ENCODE measurements at regions not wholly inside any gene's neighbourhood (a gene's known extent, or its start where the extent isn't known, plus 50 kb on each side); places are given as distances from the start of the nearest gene placed in this dataset.

DNA sequence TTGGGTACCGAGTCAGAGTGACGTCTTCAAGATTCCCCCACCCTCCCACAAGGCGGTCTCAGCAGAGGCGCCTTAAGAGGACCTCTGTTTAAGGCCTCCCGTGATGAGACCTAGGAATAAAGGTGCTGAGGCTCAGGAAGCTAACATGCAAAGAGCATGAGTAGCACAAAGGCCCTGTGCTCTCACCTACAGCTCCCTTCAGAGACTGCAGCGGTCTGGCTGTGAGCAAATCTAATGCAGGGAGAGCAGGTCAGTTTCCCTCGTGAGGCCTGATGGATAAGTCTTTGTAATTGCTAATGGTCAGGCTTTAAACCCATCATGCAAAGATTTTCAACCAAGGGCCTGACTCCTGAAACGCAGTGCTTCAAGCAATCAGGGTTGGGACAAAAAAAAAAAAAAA lies 909.3 kb upstream of the GHITM start:
- no peaks in the 10 kb centered on the region for H3K79me2 ChIP-seq (ENCODE audit: insufficient read depth, low read depth)

DNA sequence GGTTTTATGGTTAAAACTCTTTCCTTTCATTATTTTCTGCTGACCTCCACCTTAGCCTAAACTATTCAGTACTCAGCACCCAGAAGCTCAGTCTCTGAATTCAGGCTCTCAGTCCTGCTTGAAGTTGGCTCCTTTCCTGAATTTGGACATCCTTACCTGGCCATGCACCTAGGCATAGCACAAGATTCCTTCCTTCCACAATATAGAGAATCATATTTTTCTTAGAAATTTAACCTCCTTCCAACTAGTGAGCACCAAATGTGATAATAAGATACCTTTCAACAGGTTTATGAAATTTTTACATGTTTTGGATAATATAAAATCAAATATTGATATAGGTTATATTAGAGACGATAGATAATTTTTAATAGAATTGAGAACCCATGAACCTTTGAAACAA lies 905.6 kb upstream of the GHITM start:
- H3K27ac ChIP-seq = no peak overlapping the region
- no peak overlapping the region for H3K4me3 ChIP-seq (IDR thresholded peaks at IDR 0.05; ENCODE audit: insufficient read depth, low read depth, low read length)
- H3K27me3 ChIP-seq (ENCODE audit: insufficient read depth, low read depth) = no peaks in the 10 kb centered on the region
- no peak overlapping the region for H3K4me2 ChIP-seq
- H3K9ac ChIP-seq = no peak overlapping the region
- H3K36me3 ChIP-seq (ENCODE audit: insufficient read depth) = no peaks in the 10 kb centered on the region
- no peaks in the 10 kb centered on the region for H3K4me1 ChIP-seq (ENCODE audit: low read depth, poor library complexity, severe bottlenecking)
- no peak overlapping the region for H2AFZ ChIP-seq (ENCODE audit: low read depth)
- H4K20me1 ChIP-seq (ENCODE audit: insufficient read depth) = no peaks in the 10 kb centered on the region
- no peaks in the 10 kb centered on the region for H3K79me2 ChIP-seq (ENCODE audit: insufficient read depth, low read depth)
- TF ChIP-seq, protein P1, sequence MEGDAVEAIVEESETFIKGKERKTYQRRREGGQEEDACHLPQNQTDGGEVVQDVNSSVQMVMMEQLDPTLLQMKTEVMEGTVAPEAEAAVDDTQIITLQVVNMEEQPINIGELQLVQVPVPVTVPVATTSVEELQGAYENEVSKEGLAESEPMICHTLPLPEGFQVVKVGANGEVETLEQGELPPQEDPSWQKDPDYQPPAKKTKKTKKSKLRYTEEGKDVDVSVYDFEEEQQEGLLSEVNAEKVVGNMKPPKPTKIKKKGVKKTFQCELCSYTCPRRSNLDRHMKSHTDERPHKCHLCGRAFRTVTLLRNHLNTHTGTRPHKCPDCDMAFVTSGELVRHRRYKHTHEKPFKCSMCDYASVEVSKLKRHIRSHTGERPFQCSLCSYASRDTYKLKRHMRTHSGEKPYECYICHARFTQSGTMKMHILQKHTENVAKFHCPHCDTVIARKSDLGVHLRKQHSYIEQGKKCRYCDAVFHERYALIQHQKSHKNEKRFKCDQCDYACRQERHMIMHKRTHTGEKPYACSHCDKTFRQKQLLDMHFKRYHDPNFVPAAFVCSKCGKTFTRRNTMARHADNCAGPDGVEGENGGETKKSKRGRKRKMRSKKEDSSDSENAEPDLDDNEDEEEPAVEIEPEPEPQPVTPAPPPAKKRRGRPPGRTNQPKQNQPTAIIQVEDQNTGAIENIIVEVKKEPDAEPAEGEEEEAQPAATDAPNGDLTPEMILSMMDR (conservative IDR thresholded peaks at IDR 0.05; ENCODE audit: low read depth, low read length) = no peak

More for the DNA sequence above, 909.3 kb upstream of the GHITM start:
- Histone ChIP-seq H3K9ac (no peak overlapping the region), H3K4me2 (no peak overlapping the region), H3K27ac (no peak overlapping the region), H3K27me3 (ENCODE audit: insufficient read depth, low read depth) (no peaks in the 10 kb centered on the region), H2AFZ (ENCODE audit: low read depth) (no peak overlapping the region), H3K4me3 (IDR thresholded peaks at IDR 0.05; ENCODE audit: insufficient read depth, low read depth, low read length) (no peak overlapping the region), H3K4me1 (ENCODE audit: low read depth, poor library complexity, severe bottlenecking) (no peaks in the 10 kb centered on the region), H4K20me1 (ENCODE audit: insufficient read depth) (no peaks in the 10 kb centered on the region), H3K36me3 (ENCODE audit: insufficient read depth) (no peaks in the 10 kb centered on the region)
- TF ChIP-seq, protein P1 (conservative IDR thresholded peaks at IDR 0.05; ENCODE audit: low read depth, low read length) = no peak

DNA sequence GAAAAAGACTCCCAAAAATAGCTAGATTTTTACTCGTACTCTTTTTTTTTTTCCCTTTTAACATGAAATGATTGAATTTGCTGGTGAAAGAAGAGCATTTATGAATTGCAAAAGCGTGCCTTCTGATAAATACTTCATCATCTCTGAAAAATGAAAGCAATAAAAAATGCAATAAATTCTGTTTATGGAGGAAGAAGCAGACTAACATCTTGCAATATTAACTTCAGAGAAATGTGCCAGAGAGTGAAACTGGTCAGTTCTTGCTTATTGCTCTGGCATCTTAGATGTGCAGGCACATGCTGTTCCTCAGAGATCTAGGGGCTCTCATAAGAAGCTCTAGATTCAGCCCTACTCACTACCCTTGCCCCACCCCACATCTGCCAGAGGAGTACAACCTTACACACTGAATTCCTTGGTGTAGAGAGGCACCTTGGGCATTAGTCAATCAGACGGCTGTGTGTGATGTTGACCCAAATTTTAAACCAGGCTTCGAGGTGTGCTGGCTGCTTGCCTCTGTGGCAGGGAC lies 891.1 kb upstream of the GHITM start:
- Histone ChIP-seq H3K79me2 (ENCODE audit: insufficient read depth, low read depth) (no peaks in the 10 kb centered on the region), H3K27me3 (ENCODE audit: insufficient read depth, low read depth) (no peaks in the 10 kb centered on the region), H3K4me1 (ENCODE audit: low read depth, poor library complexity, severe bottlenecking) (no peaks in the 10 kb centered on the region), H3K27ac (no peak overlapping the region), H3K36me3 (ENCODE audit: insufficient read depth) (no peaks in the 10 kb centered on the region), H4K20me1 (ENCODE audit: insufficient read depth) (no peaks in the 10 kb centered on the region), H3K4me3 (IDR thresholded peaks at IDR 0.05; ENCODE audit: insufficient read depth, low read depth, low read length) (no peak overlapping the region), H2AFZ (ENCODE audit: low read depth) (no peak overlapping the region), H3K9ac (no peak overlapping the region), H3K4me2 (no peak overlapping the region)
- TF ChIP-seq, protein P1 (conservative IDR thresholded peaks at IDR 0.05; ENCODE audit: low read depth, low read length) = no peak

DNA sequence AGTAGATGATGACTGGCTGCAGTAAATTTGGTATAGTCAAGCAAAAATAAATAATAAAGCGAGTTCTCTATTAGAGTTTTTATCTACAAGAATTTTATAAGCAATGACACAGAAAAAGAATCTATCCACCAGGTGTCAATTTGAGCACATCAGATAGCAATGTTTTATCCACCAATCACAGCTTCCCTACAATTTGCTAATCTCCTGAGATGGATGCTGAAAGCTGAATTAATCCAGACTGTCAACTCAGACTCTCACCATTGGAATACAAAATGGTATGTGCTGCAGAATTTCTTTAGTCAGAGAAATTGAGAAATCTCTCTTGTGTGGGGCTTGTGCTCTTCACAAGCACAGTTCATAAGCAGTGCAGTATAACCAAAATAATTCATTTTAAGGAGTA lies 888.9 kb upstream of the GHITM start:
- H3K27ac ChIP-seq = no peak overlapping the region
- no peak overlapping the region for H3K9ac ChIP-seq
- H3K79me2 ChIP-seq (ENCODE audit: insufficient read depth, low read depth) = no peaks in the 10 kb centered on the region
- no peaks in the 10 kb centered on the region for H3K4me1 ChIP-seq (ENCODE audit: low read depth, poor library complexity, severe bottlenecking)
- H3K4me3 ChIP-seq (IDR thresholded peaks at IDR 0.05; ENCODE audit: insufficient read depth, low read depth, low read length) = no peak overlapping the region
- no peak overlapping the region for H3K4me2 ChIP-seq
- TF ChIP-seq, protein P1 (conservative IDR thresholded peaks at IDR 0.05; ENCODE audit: low read depth, low read length) = no peak
- H2AFZ ChIP-seq (ENCODE audit: low read depth) = no peak overlapping the region
- H4K20me1 ChIP-seq (ENCODE audit: insufficient read depth) = no peaks in the 10 kb centered on the region
- no peaks in the 10 kb centered on the region for H3K27me3 ChIP-seq (ENCODE audit: insufficient read depth, low read depth)
- no peaks in the 10 kb centered on the region for H3K36me3 ChIP-seq (ENCODE audit: insufficient read depth)

Measured in KMS-11 (cell line).